WTC11 (cell line): ENCODE measurements at regions not wholly inside any gene's neighbourhood (a gene's known extent, or its start where the extent isn't known, plus 50 kb on each side); places are given as distances from the start of the nearest gene placed in this dataset.

Experiments used
- ATAC-seq: fragments of 200-7000 bp; cut with Tn5 transposase; 2 replicates; pipeline ENCODE4 v1.10.0; 2021; ENCODE audit warnings: mild to moderate bottlenecking, moderate library complexity
- CTCF ChIA-PET: fragments of 300-600 bp; sonication (Branson Sonifier 250); formaldehyde crosslinking; loops from one replicate; lab custom pipeline; 2021; ENCODE audit warnings: antibody characterized with exemption; lab: Charles Lee
- POLR2A ChIA-PET: fragments of 350-600 bp; sonication (Branson Sonifier 250); formaldehyde crosslinking; loops from one replicate; lab custom pipeline; 2021; ENCODE audit warnings: antibody characterized with exemption; lab: Charles Lee
- DNase-seq: peaks from one replicate; pipeline ENCODE4 v3.0.0; 2021; ENCODE audit warnings: low spot score
- H3K27ac Mint-ChIP-seq: 2 replicates; pipeline ENCODE4 v1.8.0; 2021; ENCODE audit warnings: mixed read lengths
- H3K27me3 Mint-ChIP-seq: 2 replicates; pipeline ENCODE4 v1.8.0; 2021; ENCODE audit warnings: low read depth, mild to moderate bottlenecking, moderate library complexity, mixed read lengths
- H3K36me3 Mint-ChIP-seq: 2 replicates; pipeline ENCODE4 v1.8.0; 2021; ENCODE audit warnings: mixed read lengths
- H3K4me1 Mint-ChIP-seq: 2 replicates; pipeline ENCODE4 v1.8.0; 2022; ENCODE audit warnings: mixed read lengths
- H3K4me3 Mint-ChIP-seq: 2 replicates; pipeline ENCODE4 v1.8.0; 2021; ENCODE audit warnings: mild to moderate bottlenecking, moderate library complexity, mixed read lengths
- H3K9me3 Mint-ChIP-seq: 2 replicates; pipeline ENCODE4 v1.8.0; 2021; ENCODE audit warnings: mixed read lengths
- ARID4B ChIP-seq: sonication (generic); formaldehyde crosslinking; IDR thresholded peaks from 2 replicates; pipeline ENCODE4 v1.8.0; 2023; ENCODE audit warnings: missing genetic modification reagents, mild to moderate bottlenecking, borderline replicate concordance
- ATF6 ChIP-seq: sonication (generic); formaldehyde crosslinking; IDR thresholded peaks from 2 replicates; pipeline ENCODE4 v1.8.1; 2023; ENCODE audit warnings: mild to moderate bottlenecking, missing genetic modification reagents
- CDX4 ChIP-seq: fragments of 250-450 bp; sonication (Bioruptor Pico); IDR thresholded peaks from 2 replicates; pipeline ENCODE4 v1.9.0; 2021; ENCODE audit warnings: moderate library complexity, mild to moderate bottlenecking, inconsistent platforms, borderline replicate concordance
- GTF2I ChIP-seq: fragments of 250-450 bp; sonication (Bioruptor Pico); conservative IDR thresholded peaks from 2 replicates; pipeline ENCODE4 v1.4.0; 2021; ENCODE audit warnings: mild to moderate bottlenecking
- IRF1 ChIP-seq: sonication (generic); formaldehyde crosslinking; IDR thresholded peaks from 2 replicates; pipeline ENCODE4 v1.8.0; 2023; ENCODE audit warnings: missing genetic modification reagents
- NFATC4 ChIP-seq: fragments of 250-450 bp; sonication (Bioruptor Pico); IDR thresholded peaks from 2 replicates; pipeline ENCODE4 v1.9.0; 2021; ENCODE audit warnings: mild to moderate bottlenecking
- NFE2L1 ChIP-seq: sonication (generic); formaldehyde crosslinking; IDR thresholded peaks from 2 replicates; pipeline ENCODE4 v1.8.1; 2023; ENCODE audit warnings: missing genetic modification reagents
- PRDM15 ChIP-seq: sonication (generic); formaldehyde crosslinking; IDR thresholded peaks from 2 replicates; pipeline ENCODE4 v1.8.0; 2022; ENCODE audit warnings: missing genetic modification reagents
- SP1 ChIP-seq: sonication (generic); formaldehyde crosslinking; conservative IDR thresholded peaks from 2 replicates; pipeline ENCODE4 v1.8.1; 2022; ENCODE audit warnings: missing genetic modification reagents
- TP53 ChIP-seq: sonication (generic); formaldehyde crosslinking; IDR thresholded peaks from 2 replicates; pipeline ENCODE4 v1.8.1; 2023; ENCODE audit warnings: mild to moderate bottlenecking, missing genetic modification reagents
- ZBTB43 ChIP-seq: sonication (generic); formaldehyde crosslinking; IDR thresholded peaks from 2 replicates; pipeline ENCODE4 v1.8.1; 2023; ENCODE audit warnings: mild to moderate bottlenecking, missing genetic modification reagents
- ZNF317 ChIP-seq: sonication (generic); formaldehyde crosslinking; IDR thresholded peaks from 2 replicates; pipeline ENCODE4 v1.8.1; 2023; ENCODE audit warnings: low read depth, mild to moderate bottlenecking, moderate library complexity, missing genetic modification reagents, borderline replicate concordance
- ZNF671 ChIP-seq: fragments of 250-450 bp; sonication (Bioruptor Pico); IDR thresholded peaks from 2 replicates; pipeline ENCODE4 v1.8.0; 2021; ENCODE audit warnings: mild to moderate bottlenecking

GRCh38 chr13:68667863-68668262, 1437.7 kb upstream of the PCDH9 start:
- Mint-ChIP-seq H3K4me3 (no peak overlapping the region), H3K36me3 (no peaks in the 10 kb centered on the region), H3K9me3 (no peaks in the 10 kb centered on the region), H3K27me3 (no peaks in the 10 kb centered on the region), H3K4me1 (peaks cover 3% of the 10 kb centered on the region; the same call in 1 of the 2 replicates), H3K27ac (no peak overlapping the region)
- TF ChIP-seq SP1 (CRISPR knock-in tag) (no peak), ZNF671 (no peak), ZNF317 (CRISPR knock-in tag) (no peak), CDX4 (CRISPR knock-in tag) (no peak), IRF1 (no peak), ZBTB43 (CRISPR knock-in tag) (no peak), TP53 (CRISPR knock-in tag) (no peak)
- CTCF ChIA-PET: no interaction called here
- POLR2A ChIA-PET: no interaction called here
- DNase-seq (no peak), ATAC-seq (no peak)

- Mint-ChIP-seq H3K27ac (no peak overlapping the region), H3K4me3 (no peak overlapping the region), H3K36me3 (no peaks in the 10 kb centered on the region), H3K27me3 (no peaks in the 10 kb centered on the region), H3K9me3 (no peaks in the 10 kb centered on the region), H3K4me1 (peaks cover 3% of the 10 kb centered on the region; the same call in 1 of the 2 replicates)
- CTCF ChIA-PET: no interaction called here
- POLR2A ChIA-PET: no interaction called here
- ATAC-seq (no peak), DNase-seq (no peak)
- no peak for TF ChIP-seq GTF2I (CRISPR knock-in tag)
- TF ChIP-seq NFATC4: no peak
- no peak for TF ChIP-seq NFE2L1
- no peak for TF ChIP-seq ARID4B (CRISPR knock-in tag)
These were observed 1436.8 kb upstream of the PCDH9 start for GRCh38 chr13:68666774-68667397.

GRCh38 chr13:68645814-68646213, 1415.7 kb upstream of the PCDH9 start:
- Mint-ChIP-seq H3K4me1 (peaks cover 14% of the 10 kb centered on the region), H3K27me3 (no peaks in the 10 kb centered on the region), H3K27ac (no peak overlapping the region), H3K4me3 (no peak overlapping the region), H3K9me3 (no peaks in the 10 kb centered on the region), H3K36me3 (no peaks in the 10 kb centered on the region)
- DNase-seq (no peak), ATAC-seq (no peak)
- POLR2A ChIA-PET: no interaction called here
- CTCF ChIA-PET: no interaction called here
- TF ChIP-seq ATF6 (CRISPR knock-in tag) (no peak), GTF2I (CRISPR knock-in tag) (no peak), IRF1 (no peak), PRDM15 (CRISPR knock-in tag) (no peak)
